Glutamatergic neuron (in vitro differentiated cells): ENCODE measurements at regions not wholly inside any gene's neighbourhood (a gene's known extent, or its start where the extent isn't known, plus 50 kb on each side); places are given as distances from the start of the nearest gene placed in this dataset.

Experiments
- DNase-seq: peaks from one replicate; pipeline ENCODE4 v3.0.0; 2022
- H3K27ac Mint-ChIP-seq: one replicate; pipeline ENCODE4 v1.8.0; 2020; ENCODE audit warnings: mild to moderate bottlenecking, mixed read lengths, inconsistent platforms; ENCODE audit not compliant: unreplicated experiment
- H3K27me3 Mint-ChIP-seq: one replicate; pipeline ENCODE4 v1.8.0; 2020; ENCODE audit warnings: mild to moderate bottlenecking, moderate library complexity, mixed read lengths, inconsistent platforms; ENCODE audit not compliant: unreplicated experiment
- H3K36me3 Mint-ChIP-seq: one replicate; pipeline ENCODE4 v1.8.0; 2020; ENCODE audit warnings: mild to moderate bottlenecking, mixed read lengths, inconsistent platforms; ENCODE audit not compliant: unreplicated experiment
- H3K4me1 Mint-ChIP-seq: one replicate; pipeline ENCODE4 v1.8.0; 2020; ENCODE audit warnings: mild to moderate bottlenecking, low read depth, mixed read lengths, inconsistent platforms; ENCODE audit not compliant: unreplicated experiment
- H3K4me3 Mint-ChIP-seq: one replicate; pipeline ENCODE4 v1.8.0; 2020; ENCODE audit warnings: mild to moderate bottlenecking, mixed read lengths, inconsistent platforms; ENCODE audit not compliant: unreplicated experiment
- H3K9me3 Mint-ChIP-seq: one replicate; pipeline ENCODE4 v1.8.0; 2020; ENCODE audit warnings: mild to moderate bottlenecking, moderate library complexity, mixed read lengths, inconsistent platforms; ENCODE audit not compliant: unreplicated experiment
- TF ChIP-seq, protein P1 (sequence below): fragments of 200-600 bp; sonication (generic); IDR thresholded peaks from one replicate; pipeline ENCODE4 v1.5.0; 2021; ENCODE audit not compliant: partially characterized antibody, unreplicated experiment

DNA sequence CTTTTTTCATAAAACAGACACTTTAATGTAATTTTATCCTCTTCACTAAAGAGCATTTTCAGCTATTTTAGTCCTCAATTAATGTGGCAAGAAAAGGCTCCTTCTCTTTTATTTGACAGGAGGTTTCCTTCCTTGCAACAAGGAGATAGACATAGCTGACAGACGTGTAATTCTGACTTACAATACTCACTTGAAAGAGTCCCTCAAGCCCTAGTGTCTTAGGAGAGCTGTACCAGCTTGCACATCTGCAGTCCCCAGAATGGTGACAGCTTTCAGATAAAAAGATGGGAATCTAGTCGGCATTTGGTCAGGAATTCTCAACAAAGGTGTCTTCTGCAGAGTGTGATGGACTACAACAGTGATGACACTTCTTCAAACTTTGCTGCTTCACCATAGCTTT lies 603.7 kb upstream of the PTCHD4 start:
- H3K4me3 Mint-ChIP-seq, result no peak overlapping the region
- no peak overlapping the region for H3K27ac Mint-ChIP-seq
- TF ChIP-seq, protein P1, sequence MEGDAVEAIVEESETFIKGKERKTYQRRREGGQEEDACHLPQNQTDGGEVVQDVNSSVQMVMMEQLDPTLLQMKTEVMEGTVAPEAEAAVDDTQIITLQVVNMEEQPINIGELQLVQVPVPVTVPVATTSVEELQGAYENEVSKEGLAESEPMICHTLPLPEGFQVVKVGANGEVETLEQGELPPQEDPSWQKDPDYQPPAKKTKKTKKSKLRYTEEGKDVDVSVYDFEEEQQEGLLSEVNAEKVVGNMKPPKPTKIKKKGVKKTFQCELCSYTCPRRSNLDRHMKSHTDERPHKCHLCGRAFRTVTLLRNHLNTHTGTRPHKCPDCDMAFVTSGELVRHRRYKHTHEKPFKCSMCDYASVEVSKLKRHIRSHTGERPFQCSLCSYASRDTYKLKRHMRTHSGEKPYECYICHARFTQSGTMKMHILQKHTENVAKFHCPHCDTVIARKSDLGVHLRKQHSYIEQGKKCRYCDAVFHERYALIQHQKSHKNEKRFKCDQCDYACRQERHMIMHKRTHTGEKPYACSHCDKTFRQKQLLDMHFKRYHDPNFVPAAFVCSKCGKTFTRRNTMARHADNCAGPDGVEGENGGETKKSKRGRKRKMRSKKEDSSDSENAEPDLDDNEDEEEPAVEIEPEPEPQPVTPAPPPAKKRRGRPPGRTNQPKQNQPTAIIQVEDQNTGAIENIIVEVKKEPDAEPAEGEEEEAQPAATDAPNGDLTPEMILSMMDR, result no peak
- no peaks in the 10 kb centered on the region for H3K9me3 Mint-ChIP-seq
- peaks cover 3% of the 10 kb centered on the region for H3K4me1 Mint-ChIP-seq
- no peaks in the 10 kb centered on the region for H3K27me3 Mint-ChIP-seq
- H3K36me3 Mint-ChIP-seq, result no peaks in the 10 kb centered on the region
- DNase-seq, result no peak

DNA sequence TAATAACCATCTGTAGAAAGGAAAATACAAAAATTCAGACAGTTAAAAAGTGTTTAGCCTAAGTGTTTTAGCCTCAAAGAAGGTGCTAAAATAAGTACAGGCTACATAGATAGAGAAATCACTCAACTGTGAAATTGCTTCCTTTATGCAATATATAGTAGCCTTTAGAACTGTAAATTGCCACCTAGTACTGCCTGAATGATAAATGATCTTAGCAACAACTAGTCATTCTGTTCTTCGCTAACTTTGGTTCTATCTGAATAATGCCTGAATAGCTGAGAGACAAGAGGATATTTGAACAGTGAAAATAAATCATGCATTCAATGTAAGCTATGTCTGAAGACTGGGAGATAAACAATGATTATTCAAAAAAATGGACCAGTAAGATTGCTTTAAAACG lies 603.3 kb upstream of the PTCHD4 start:
- TF ChIP-seq, protein P1, result no peak
- Mint-ChIP-seq H3K4me3 (no peak overlapping the region), H3K36me3 (no peaks in the 10 kb centered on the region), H3K27ac (no peak overlapping the region), H3K9me3 (no peaks in the 10 kb centered on the region), H3K27me3 (no peaks in the 10 kb centered on the region), H3K4me1 (peaks cover 3% of the 10 kb centered on the region)
- no peak for DNase-seq

DNA sequence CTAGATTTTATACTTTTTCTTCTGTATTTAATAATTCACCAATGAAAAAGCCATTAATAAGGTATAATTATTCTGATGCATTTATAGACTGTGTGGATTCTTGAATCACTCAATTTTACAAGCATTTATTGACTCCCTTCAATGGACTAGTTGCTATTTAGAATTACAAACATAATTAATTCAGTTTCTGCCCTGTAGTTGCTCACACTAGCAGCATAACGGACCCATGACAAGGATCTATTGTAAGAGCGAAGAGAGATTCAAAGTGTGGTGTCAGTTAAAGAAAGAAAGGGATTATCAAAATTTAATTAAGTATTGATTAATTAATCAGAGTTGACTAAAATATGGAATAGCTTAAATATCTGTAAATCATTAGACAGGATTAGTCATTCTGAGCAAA lies 602.6 kb upstream of the PTCHD4 start:
- TF ChIP-seq, protein P1, result no peak
- no peaks in the 10 kb centered on the region for H3K36me3 Mint-ChIP-seq
- DNase-seq, result no peak
- no peak overlapping the region for H3K27ac Mint-ChIP-seq
- H3K9me3 Mint-ChIP-seq, result no peaks in the 10 kb centered on the region
- peaks cover 3% of the 10 kb centered on the region for H3K4me1 Mint-ChIP-seq
- H3K27me3 Mint-ChIP-seq, result no peaks in the 10 kb centered on the region
- H3K4me3 Mint-ChIP-seq, result no peak overlapping the region

DNA sequence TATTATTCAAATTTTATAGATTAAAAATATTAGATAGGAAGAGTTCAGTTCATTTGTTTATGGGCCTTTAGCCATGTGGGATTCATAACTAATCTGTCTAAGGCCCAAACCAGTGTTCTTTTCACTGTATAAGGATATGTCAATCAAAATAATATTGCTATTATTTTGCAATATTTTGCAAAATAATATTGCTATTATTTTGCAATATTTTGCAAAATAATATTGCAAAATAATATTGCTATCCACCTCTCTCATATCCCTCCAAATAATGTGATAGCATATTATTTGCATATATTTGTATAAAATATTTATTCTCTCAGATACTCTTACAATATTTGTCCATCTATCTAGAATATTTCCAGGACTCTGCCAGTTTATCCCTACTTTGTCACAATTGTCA lies 595.3 kb upstream of the PTCHD4 start:
- no peak overlapping the region for H3K27ac Mint-ChIP-seq
- H3K36me3 Mint-ChIP-seq, result no peaks in the 10 kb centered on the region
- H3K4me3 Mint-ChIP-seq, result no peak overlapping the region
- DNase-seq, result no peak
- peaks cover 2% of the 10 kb centered on the region for H3K9me3 Mint-ChIP-seq
- TF ChIP-seq, protein P1, result no peak
- H3K27me3 Mint-ChIP-seq, result no peaks in the 10 kb centered on the region
- no peaks in the 10 kb centered on the region for H3K4me1 Mint-ChIP-seq

DNA sequence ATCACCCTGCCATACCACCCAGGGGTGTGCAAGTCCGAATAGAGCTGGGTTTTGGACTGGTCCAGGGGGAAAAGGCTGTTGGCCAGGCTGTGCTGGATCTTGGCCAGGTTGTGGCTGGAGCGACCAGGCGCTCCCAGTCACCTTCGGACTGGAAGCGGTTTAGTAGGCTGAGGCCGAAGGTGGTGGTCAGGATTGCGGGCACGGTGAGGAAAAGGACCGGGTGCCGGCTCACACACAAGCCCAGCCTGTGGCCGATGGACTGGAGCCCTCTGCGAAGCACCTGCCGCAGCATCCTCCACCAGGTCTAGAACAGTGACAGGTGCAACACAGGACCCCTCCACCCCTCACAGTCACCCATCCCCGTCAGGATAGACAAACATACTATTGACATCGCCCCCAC lies 590.6 kb upstream of the PTCHD4 start:
- Mint-ChIP-seq H3K4me3 (no peak overlapping the region), H3K4me1 (no peaks in the 10 kb centered on the region), H3K36me3 (no peaks in the 10 kb centered on the region), H3K27ac (no peak overlapping the region), H3K27me3 (no peaks in the 10 kb centered on the region), H3K9me3 (peaks cover 2% of the 10 kb centered on the region)
- no peak for DNase-seq
- TF ChIP-seq, protein P1, result no peak
